Caco-2 (cell line): ENCODE measurements at regions not wholly inside any gene's neighbourhood (a gene's known extent, or its start where the extent isn't known, plus 50 kb on each side); places are given as distances from the start of the nearest gene placed in this dataset.

Experiments used
- BruUV-seq: library from RNA; stranded (reverse); fragments of 400-500 nt; replicated peaks from 2 replicates; lab custom pipeline; 2021; lab: Mats Ljungman, UMichigan
- CTCF ChIA-PET: fragments of 300-600 bp; sonication (Branson Sonifier 250); formaldehyde crosslinking; loops from one replicate; lab custom pipeline; 2022; ENCODE audit warnings: antibody characterized with exemption; lab: Charles Lee
- POLR2A ChIA-PET: fragments of 300-600 bp; sonication (Branson Sonifier 250); formaldehyde crosslinking; loops from one replicate; lab custom pipeline; 2022; ENCODE audit warnings: antibody characterized with exemption; lab: Charles Lee
- DNase-seq, 2 experiments: peaks; one replicate each; pipeline versions ENCODE4 v3.0.0 to v3.0.0-alpha.2; 2020 to 2022
- H3K27me3 ChIP-seq: replicated peaks from 2 replicates; pipeline ENCODE4 v1.6.0; 2011; ENCODE audit warnings: low read length; ENCODE audit not compliant: control insufficient read depth, insufficient read depth
- H3K36me3 ChIP-seq: 2 replicates; pipeline ENCODE4 v1.5.1; 2011; ENCODE audit warnings: low read length; ENCODE audit not compliant: control insufficient read depth, insufficient read depth
- H3K4me1 ChIP-seq: fragments of 250-450 bp; sonication (Bioruptor Pico); 2 replicates; pipeline ENCODE4 v1.5.1; 2020; ENCODE audit warnings: mild to moderate bottlenecking
- H3K4me3 ChIP-seq: 2 replicates; pipeline ENCODE4 v1.5.1; 2011; ENCODE audit warnings: low read depth, mild to moderate bottlenecking, control low read depth, low read length
- H3K9me3 ChIP-seq: fragments of 250-450 bp; sonication (Bioruptor Pico); 2 replicates; pipeline ENCODE4 v1.5.1; 2020; ENCODE audit warnings: mild to moderate bottlenecking, moderate library complexity
- H3K27ac Mint-ChIP-seq: one replicate; pipeline ENCODE4 v1.8.0; 2022; ENCODE audit warnings: mixed read lengths; ENCODE audit not compliant: unreplicated experiment
- H3K27me3 Mint-ChIP-seq: one replicate; pipeline ENCODE4 v1.8.0; 2022; ENCODE audit warnings: mixed read lengths; ENCODE audit not compliant: insufficient read depth, unreplicated experiment
- H3K36me3 Mint-ChIP-seq: one replicate; pipeline ENCODE4 v1.8.0; 2022; ENCODE audit warnings: mild to moderate bottlenecking, mixed read lengths; ENCODE audit not compliant: insufficient read depth, unreplicated experiment
- H3K4me1 Mint-ChIP-seq: one replicate; pipeline ENCODE4 v1.8.0; 2022; ENCODE audit warnings: low read depth, mixed read lengths; ENCODE audit not compliant: unreplicated experiment
- H3K4me3 Mint-ChIP-seq: one replicate; pipeline ENCODE4 v1.8.0; 2022; ENCODE audit warnings: mild to moderate bottlenecking, moderate library complexity, mixed read lengths; ENCODE audit not compliant: unreplicated experiment
- H3K9me3 Mint-ChIP-seq: one replicate; pipeline ENCODE4 v1.8.0; 2022; ENCODE audit warnings: mixed read lengths; ENCODE audit not compliant: unreplicated experiment
- CTCF ChIP-seq, 2 experiments: fragments of 200-600 bp in 1 of 2; IDR thresholded peaks; 1 replicate in 1 of 2; 2 replicates in 1 of 2; pipeline versions ENCODE4 v1.5.1 to v1.8.0; 2011 to 2022; ENCODE audit warnings: antibody characterized with exemption in 1 of 2, control low read depth in 1 of 2, inconsistent platforms in 1 of 2, low read depth in 1 of 2, low read length in 1 of 2, mild to moderate bottlenecking in 1 of 2, moderate library complexity in 1 of 2; ENCODE audit not compliant: insufficient read depth in 1 of 2, severe bottlenecking in 1 of 2, unreplicated experiment in 1 of 2
- intact Hi-C: fragments of 100-400 bp; cut with micrococcal nuclease; formaldehyde crosslinking; loops from one replicate; pipeline ENCODE4 v1.10.0; 2022; ENCODE audit not compliant: unreplicated experiment

- H3K27ac Mint-ChIP-seq: no peak overlapping the region
- Histone ChIP-seq H3K4me3 (no peak overlapping the region), H3K27me3 (no peaks in the 10 kb centered on the region), H3K4me1 (peaks cover 3% of the 10 kb centered on the region; the same call in 1 of the 2 replicates), H3K9me3 (no peaks in the 10 kb centered on the region), H3K36me3 (no peaks in the 10 kb centered on the region)
- ChIA-PET CTCF (no interaction called here), POLR2A (no interaction called here)
- H3K36me3 Mint-ChIP-seq: no peaks in the 10 kb centered on the region
- no peak for DNase-seq
- intact Hi-C loops: no loop called here
- no peak overlapping the region for H3K4me3 Mint-ChIP-seq
- H3K4me1 Mint-ChIP-seq: no peaks in the 10 kb centered on the region
- no peak for TF ChIP-seq CTCF (IDR thresholded peaks at IDR 0.05; ENCODE audit: insufficient read depth in 1 of 2, low read depth in 1 of 2, low read length in 1 of 2, severe bottlenecking in 1 of 2, unreplicated experiment in 1 of 2)
- H3K27me3 Mint-ChIP-seq: peaks cover 4% of the 10 kb centered on the region
- no peaks in the 10 kb centered on the region for H3K9me3 Mint-ChIP-seq
- BruUV-seq: no TSS peak
Measured at GRCh38 chr13:21938636-21939035, 267.8 kb downstream of the FGF9 start.

GRCh38 chr13:21942061-21942460, 271.2 kb downstream of the FGF9 start:
- no peaks in the 10 kb centered on the region for H3K27me3 ChIP-seq
- H3K9me3 Mint-ChIP-seq: no peaks in the 10 kb centered on the region
- peaks cover 21% of the 10 kb centered on the region for H3K9me3 ChIP-seq
- DNase-seq: no peak
- H3K27ac Mint-ChIP-seq: no peak overlapping the region
- H3K36me3 ChIP-seq: no peaks in the 10 kb centered on the region
- no peaks in the 10 kb centered on the region for H3K36me3 Mint-ChIP-seq
- no TSS peak for BruUV-seq
- H3K4me1 Mint-ChIP-seq: no peaks in the 10 kb centered on the region
- CTCF ChIA-PET: no interaction called here
- intact Hi-C loops: no loop called here
- no peak overlapping the region for H3K4me3 Mint-ChIP-seq
- peaks cover 4% of the 10 kb centered on the region for H3K27me3 Mint-ChIP-seq
- TF ChIP-seq CTCF (IDR thresholded peaks at IDR 0.05; ENCODE audit: insufficient read depth in 1 of 2, low read depth in 1 of 2, low read length in 1 of 2, severe bottlenecking in 1 of 2, unreplicated experiment in 1 of 2): no peak
- H3K4me1 ChIP-seq: no peaks in the 10 kb centered on the region
- POLR2A ChIA-PET: no interaction called here
- H3K4me3 ChIP-seq: no peak overlapping the region

- no peaks in the 10 kb centered on the region for H3K4me1 Mint-ChIP-seq
- intact Hi-C loops: no loop called here
- no peak overlapping the region for H3K4me3 Mint-ChIP-seq
- H3K27me3 ChIP-seq: no peaks in the 10 kb centered on the region
- H3K27me3 Mint-ChIP-seq: no peaks in the 10 kb centered on the region
- H3K9me3 Mint-ChIP-seq: no peaks in the 10 kb centered on the region
- no peak overlapping the region for H3K27ac Mint-ChIP-seq
- no peak overlapping the region for H3K4me3 ChIP-seq
- no peak for DNase-seq
- H3K9me3 ChIP-seq: peaks cover 21% of the 10 kb centered on the region
- no peaks in the 10 kb centered on the region for H3K4me1 ChIP-seq
- BruUV-seq: no TSS peak
- H3K36me3 ChIP-seq: no peaks in the 10 kb centered on the region
- ChIA-PET POLR2A (no interaction called here), CTCF (no interaction called here)
- no peak for TF ChIP-seq CTCF (IDR thresholded peaks at IDR 0.05; ENCODE audit: insufficient read depth in 1 of 2, low read depth in 1 of 2, low read length in 1 of 2, severe bottlenecking in 1 of 2, unreplicated experiment in 1 of 2)
- H3K36me3 Mint-ChIP-seq: no peaks in the 10 kb centered on the region
Measured at GRCh38 chr13:21944610-21945009, 273.7 kb downstream of the FGF9 start.
